HG03565 (cell line): ENCODE measurements at regions not wholly inside any gene's neighbourhood (a gene's known extent, or its start where the extent isn't known, plus 50 kb on each side); places are given as distances from the start of the nearest gene placed in this dataset.
"Not testable (repeated sequence)": the region's sequence is repeated elsewhere in the genome, so short reads cannot be mapped to it uniquely, and the experiment has no call there.

Experiments used
- ATAC-seq: cut with Tn5 transposase; IDR thresholded peaks from one replicate; pipeline ENCODE4 v1.9.1; 2021; ENCODE audit warnings: mild to moderate bottlenecking, moderate library complexity; ENCODE audit not compliant: unreplicated experiment

- no peak for ATAC-seq
Observed at GRCh38 chr9:99472240-99472915, 250.3 kb downstream of the SEC61B start.

DNA sequence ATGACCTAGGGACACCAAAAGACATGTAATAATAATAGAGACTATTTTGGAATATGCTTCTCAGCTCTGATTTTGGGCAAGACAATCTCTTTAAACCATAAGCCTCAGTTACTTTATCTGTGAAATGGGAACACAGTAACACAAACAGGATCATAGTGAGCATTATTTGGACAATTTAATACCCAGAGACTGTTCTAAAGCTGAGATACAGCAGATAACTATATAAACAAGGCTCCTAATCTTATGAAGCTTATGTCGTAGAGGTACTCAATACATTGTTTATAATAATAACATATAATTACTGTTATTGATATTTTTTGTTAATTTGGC, 250.8 kb downstream of the SEC61B start:
- ATAC-seq: no peak

DNA sequence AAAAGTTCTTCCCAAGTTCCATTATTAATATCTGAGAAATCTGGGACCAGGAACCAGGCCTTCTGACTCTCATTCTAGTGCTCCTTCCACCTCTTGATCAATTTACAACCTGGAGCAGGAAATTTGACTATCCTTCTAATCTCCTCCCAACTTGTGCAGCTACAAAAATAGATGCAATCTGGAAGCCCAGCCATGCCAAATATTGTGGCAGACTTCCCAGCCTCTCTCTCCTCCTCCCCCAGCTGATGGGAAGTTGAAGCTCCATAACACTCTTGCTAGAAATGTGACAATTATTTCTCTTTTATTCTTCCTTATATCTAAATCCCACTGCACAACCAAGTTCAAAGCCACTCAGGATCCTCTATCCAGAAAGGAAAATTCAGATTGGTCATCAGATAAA, 252.1 kb downstream of the SEC61B start:
- ATAC-seq: no peak

GRCh38 chr9:99475401-99476065, 253.5 kb downstream of the SEC61B start:
- ATAC-seq: no peak

DNA sequence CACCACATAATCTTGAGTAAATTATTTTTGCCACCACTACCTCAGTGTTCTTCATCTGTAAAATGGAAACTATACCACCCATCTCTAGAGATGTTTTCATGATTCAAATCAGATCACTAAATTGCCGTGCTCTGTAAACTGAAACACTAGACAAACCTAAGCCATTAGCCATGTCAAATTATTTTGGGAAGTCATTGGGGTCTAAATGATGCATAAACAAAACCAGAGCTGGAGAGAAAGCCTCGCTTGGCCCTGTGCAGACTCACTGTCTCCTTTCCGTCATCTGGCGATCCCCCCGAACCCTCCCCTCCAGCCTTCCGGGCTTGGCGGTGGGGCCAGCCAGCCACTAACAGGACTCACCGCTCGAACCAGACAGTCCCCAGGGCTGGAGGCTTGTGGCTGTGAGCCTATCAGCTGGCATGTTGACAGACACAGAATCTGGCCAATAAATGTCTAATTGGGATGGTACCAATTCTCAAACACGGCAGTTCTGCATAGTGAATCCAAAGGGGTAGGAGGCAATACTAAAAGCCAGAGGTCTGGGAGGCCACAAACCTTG, 256.5 kb downstream of the SEC61B start:
- no peak for ATAC-seq

DNA sequence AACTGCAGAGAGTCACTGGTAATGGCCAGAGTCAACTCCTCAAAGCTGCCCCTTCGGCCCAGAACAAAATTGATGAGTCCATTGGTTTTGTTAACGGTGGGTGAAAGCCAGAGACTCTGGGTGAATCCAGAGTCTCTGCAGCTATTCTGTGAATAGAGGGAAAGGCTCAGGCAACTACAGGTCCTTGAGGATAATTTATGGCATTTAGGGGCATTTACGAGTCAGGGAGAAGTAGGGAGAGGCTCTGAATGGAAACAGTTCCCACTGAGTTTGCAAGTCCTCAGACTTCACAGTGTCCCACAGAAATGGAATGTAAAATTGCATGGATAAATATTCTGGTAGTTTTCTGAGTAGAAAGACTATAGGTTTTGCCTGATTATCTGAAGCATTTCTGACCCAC, 257.8 kb downstream of the SEC61B start:
- ATAC-seq: no peak

DNA sequence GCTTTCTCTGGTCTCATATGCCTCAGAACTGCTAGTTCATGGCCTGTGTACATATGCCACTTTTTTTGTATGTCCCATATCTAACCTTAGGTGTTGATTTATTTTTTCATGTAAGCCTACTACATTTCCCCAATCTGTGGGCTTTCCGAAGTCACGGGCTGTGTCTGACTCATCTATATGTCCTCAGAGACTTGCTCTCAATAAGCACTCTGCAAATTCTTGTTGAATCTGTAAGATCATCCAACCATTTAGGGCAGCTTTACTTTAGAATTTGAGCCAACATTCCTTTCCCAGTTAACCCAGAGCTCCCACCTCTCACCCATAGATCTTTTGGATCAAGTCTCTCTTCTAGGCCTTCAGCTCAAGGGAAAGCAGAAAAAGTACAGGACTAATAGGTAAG, 263.4 kb downstream of the SEC61B start:
- no peak for ATAC-seq

DNA sequence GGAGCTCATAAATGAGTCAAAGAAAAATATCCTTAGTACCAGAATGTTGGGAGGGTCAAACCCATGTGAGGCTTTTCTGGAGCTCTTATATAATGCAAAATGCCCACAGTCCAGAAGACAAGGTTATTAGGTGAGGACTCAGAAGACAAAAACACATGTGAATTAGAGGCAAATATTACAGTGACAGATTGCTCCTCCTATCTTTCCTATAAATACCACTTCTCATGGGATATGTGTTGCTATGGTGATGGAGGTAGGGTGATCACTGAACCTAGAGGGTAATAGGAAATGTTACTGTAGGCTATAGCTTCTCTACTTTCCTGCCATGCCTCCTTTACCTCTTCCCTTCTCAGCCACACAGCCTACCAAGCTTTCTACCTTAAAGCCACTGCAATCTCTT, 264.6 kb downstream of the SEC61B start:
- ATAC-seq: no peak

GRCh38 chr9:99488131-99489059, 266.3 kb downstream of the SEC61B start:
- no peak for ATAC-seq

DNA sequence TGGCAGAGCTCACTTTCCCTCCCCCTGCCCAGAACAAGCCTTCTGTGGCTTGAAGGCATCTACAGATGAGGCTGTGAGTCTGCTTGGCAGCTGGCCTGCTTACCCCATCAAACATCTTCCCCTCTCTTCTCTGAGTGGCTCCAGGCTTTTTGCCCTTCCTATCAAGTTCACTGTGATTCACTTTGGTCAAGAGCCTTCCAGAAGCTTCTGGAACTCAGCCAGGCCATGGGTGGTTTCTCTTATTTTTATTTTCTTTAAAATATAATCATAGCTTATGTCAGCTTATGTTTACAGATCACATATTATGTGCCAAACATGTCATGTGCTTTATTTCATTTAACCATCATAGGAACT, 267.0 kb downstream of the SEC61B start:
- no peak for ATAC-seq

DNA sequence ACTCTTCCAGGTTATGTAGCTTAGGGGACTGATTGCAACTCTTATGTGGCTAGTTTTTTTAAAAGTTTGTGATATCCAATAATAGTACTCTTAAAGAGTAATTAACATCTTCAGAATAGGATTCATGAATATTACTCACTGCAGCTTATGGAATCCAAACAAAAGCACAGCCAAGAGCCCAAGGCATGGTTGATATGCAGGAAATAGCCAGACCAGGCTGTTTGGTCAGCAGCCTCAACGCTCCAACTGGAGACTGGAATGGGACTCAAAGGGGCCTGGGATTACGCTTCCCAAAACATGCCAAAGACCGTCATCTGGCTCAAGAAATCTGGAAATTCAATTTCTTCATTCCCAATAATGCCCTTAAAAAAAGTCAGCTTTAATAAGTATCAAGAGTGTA, 268.6 kb downstream of the SEC61B start:
- no peak for ATAC-seq

DNA sequence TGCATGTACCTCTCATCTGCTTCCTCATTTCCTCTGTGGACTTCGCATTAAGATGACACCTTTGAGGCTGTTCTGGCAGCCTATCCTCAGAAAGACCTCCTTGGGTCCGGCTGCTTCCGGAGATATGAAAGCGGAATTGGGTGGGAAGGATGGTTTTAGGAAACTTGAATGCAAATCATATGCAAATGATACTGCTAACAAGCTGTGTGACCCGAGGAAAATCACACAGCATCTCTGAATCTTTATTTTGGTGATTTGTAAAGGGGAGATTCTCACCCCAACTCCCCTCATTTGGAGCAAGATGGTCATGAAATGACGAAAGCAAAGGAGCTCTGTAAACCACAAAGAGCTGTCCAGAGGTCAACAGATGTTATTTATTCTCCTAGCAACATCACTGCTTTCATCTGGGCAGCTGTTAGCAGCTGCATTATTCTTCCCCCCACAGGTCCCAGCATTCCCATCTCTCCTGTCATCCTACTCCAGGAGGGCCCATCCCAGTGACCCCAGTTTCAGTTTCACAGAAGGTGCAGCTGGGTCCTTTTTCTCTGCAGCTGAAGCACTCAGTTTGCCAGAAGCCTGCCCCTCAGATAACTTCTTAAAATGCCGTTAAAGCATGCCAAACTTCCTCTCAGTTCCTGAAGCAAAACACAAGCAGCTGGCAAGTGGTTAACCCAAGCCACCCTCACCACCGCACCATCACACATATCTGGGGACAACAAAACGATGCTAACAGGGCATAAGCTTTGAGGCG, 269.5 kb downstream of the SEC61B start:
- ATAC-seq: no peak

DNA sequence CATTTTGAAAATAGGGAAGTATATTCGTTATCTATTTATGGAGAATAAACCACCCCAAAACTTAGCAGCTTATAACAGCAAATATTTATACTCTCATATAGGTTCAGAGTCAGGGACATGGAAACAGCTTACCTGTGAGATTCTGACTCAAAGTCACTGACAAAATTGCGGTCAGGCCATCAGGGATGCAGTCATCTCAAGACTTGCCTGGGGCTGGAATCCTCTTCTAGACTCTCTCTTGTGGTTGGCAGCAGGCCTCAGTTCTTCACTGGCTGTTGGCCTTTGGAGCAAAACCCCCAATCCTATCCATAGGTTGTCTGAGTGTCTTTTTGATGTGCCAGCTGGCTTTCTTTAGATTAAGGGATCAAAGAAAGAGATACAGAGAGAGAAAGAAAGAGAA, 275.6 kb downstream of the SEC61B start:
- no peak for ATAC-seq

DNA sequence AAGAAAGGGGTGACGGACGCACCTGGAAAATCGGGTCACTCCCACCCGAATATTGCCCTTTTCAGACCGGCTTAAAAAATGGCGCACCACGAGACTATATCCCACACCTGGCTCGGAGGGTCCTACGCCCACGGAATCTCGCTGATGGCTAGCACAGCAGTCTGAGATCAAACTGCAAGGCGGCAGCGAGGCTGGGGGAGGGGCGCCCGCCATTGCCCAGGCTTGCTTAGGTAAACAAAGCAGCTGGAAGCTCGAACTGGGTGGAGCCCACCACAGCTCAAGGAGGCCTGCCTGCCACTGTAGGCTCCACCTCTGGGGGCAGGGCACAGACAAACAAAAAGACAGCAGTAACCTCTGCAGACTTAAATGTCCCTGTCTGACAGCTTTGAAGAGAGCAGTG, 276.9 kb downstream of the SEC61B start:
- not testable (repeated sequence) for ATAC-seq

GRCh38 chr9:99505936-99506335, 283.9 kb downstream of the SEC61B start:
- no peak for ATAC-seq

GRCh38 chr9:99506747-99507348, 284.8 kb downstream of the SEC61B start:
- ATAC-seq: no peak

- ATAC-seq: no peak
Observed at GRCh38 chr9:99509065-99509745, 287.1 kb downstream of the SEC61B start.

GRCh38 chr9:99509900-99510535, 287.9 kb downstream of the SEC61B start:
- no peak for ATAC-seq

- no peak for ATAC-seq
Observed at GRCh38 chr9:99511723-99512122, 289.6 kb downstream of the SEC61B start.
